Parathyroid adenoma (tissue), 2 donors: ENCODE measurements at regions not wholly inside any gene's neighbourhood (a gene's known extent, or its start where the extent isn't known, plus 50 kb on each side); places are given as distances from the start of the nearest gene placed in this dataset.

Experiments used
- H2AFZ ChIP-seq: fragments of 300-600 bp; sonication (generic); one replicate; pipeline ENCODE4 v1.7.0; 2017; ENCODE audit warnings: antibody characterized with exemption, mild to moderate bottlenecking
- H3K27ac ChIP-seq: fragments of 300-600 bp; sonication (generic); one replicate; pipeline ENCODE4 v1.7.0; 2017
- H3K27me3 ChIP-seq: fragments of 300-600 bp; sonication (generic); one replicate; pipeline ENCODE4 v1.7.0; 2017; ENCODE audit warnings: low read length; ENCODE audit not compliant: control insufficient read depth, insufficient read depth
- H3K36me3 ChIP-seq: fragments of 300-600 bp; sonication (generic); one replicate; pipeline ENCODE4 v1.7.0; 2017; ENCODE audit warnings: low read length; ENCODE audit not compliant: control insufficient read depth, insufficient read depth
- H3K4me1 ChIP-seq: fragments of 300-600 bp; sonication (generic); one replicate; pipeline ENCODE4 v1.7.0; 2017; ENCODE audit warnings: control low read depth
- H3K4me2 ChIP-seq: fragments of 300-600 bp; sonication (generic); one replicate; pipeline ENCODE4 v1.7.0; 2017; ENCODE audit warnings: low read length
- H3K4me3 ChIP-seq: fragments of 300-600 bp; sonication (generic); one replicate; pipeline ENCODE4 v1.7.0; 2017; ENCODE audit warnings: low read depth, low read length
- H3K79me2 ChIP-seq: fragments of 300-600 bp; sonication (generic); one replicate; pipeline ENCODE4 v1.7.0; 2017; ENCODE audit warnings: control low read depth
- H3K9ac ChIP-seq: fragments of 300-600 bp; sonication (generic); one replicate; pipeline ENCODE4 v1.7.0; 2017; ENCODE audit warnings: mild to moderate bottlenecking
- H3K9me3 ChIP-seq: fragments of 300-600 bp; sonication (generic); one replicate; pipeline ENCODE4 v1.7.0; 2017; ENCODE audit warnings: low read length; ENCODE audit not compliant: control insufficient read depth
- CTCF ChIP-seq: fragments of 300-600 bp; sonication (generic); IDR thresholded peaks from one replicate; pipeline ENCODE4 v1.7.0; 2017; ENCODE audit warnings: antibody characterized with exemption, mild to moderate bottlenecking
- donor health status: primary hyperparathyroidism.

- Histone ChIP-seq H3K9ac (no peak overlapping the region), H3K79me2 (no peaks in the 10 kb centered on the region), H3K4me3 (no peak overlapping the region), H3K36me3 (no peaks in the 10 kb centered on the region), H3K27me3 (no peaks in the 10 kb centered on the region), H3K4me1 (no peaks in the 10 kb centered on the region), H3K27ac (no peak overlapping the region), H2AFZ (no peak overlapping the region), H3K9me3 (no peaks in the 10 kb centered on the region), H3K4me2 (no peak overlapping the region)
- TF ChIP-seq CTCF: no peak
Measured at GRCh38 chr22:48902983-48903650, 924.6 kb downstream of the BRD1 start.

GRCh38 chr22:48902001-48902869, 925.4 kb downstream of the BRD1 start:
- no peaks in the 10 kb centered on the region for H3K4me1 ChIP-seq
- no peak overlapping the region for H3K9ac ChIP-seq
- no peak overlapping the region for H3K4me3 ChIP-seq
- H3K4me2 ChIP-seq: no peak overlapping the region
- no peaks in the 10 kb centered on the region for H3K27me3 ChIP-seq
- no peaks in the 10 kb centered on the region for H3K79me2 ChIP-seq
- H3K27ac ChIP-seq: no peak overlapping the region
- no peaks in the 10 kb centered on the region for H3K9me3 ChIP-seq
- H2AFZ ChIP-seq: no peak overlapping the region
- H3K36me3 ChIP-seq: no peaks in the 10 kb centered on the region
- no peak for TF ChIP-seq CTCF

GRCh38 chr22:48901324-48901723, 926.3 kb downstream of the BRD1 start:
- Histone ChIP-seq H3K36me3 (no peaks in the 10 kb centered on the region), H2AFZ (no peak overlapping the region), H3K9ac (no peak overlapping the region), H3K9me3 (no peaks in the 10 kb centered on the region), H3K27ac (no peak overlapping the region), H3K4me2 (no peak overlapping the region), H3K79me2 (no peaks in the 10 kb centered on the region), H3K4me1 (no peaks in the 10 kb centered on the region), H3K4me3 (no peak overlapping the region), H3K27me3 (no peaks in the 10 kb centered on the region)
- TF ChIP-seq CTCF: no peak

- Histone ChIP-seq H3K9ac (no peak overlapping the region), H3K36me3 (no peaks in the 10 kb centered on the region), H3K4me1 (no peaks in the 10 kb centered on the region), H2AFZ (no peak overlapping the region), H3K4me2 (no peak overlapping the region), H3K27me3 (no peaks in the 10 kb centered on the region), H3K9me3 (no peaks in the 10 kb centered on the region), H3K4me3 (no peak overlapping the region), H3K79me2 (no peaks in the 10 kb centered on the region), H3K27ac (no peak overlapping the region)
- TF ChIP-seq CTCF: no peak
Measured at GRCh38 chr22:48900626-48901025, 927.0 kb downstream of the BRD1 start.

- Histone ChIP-seq H3K27ac (no peak overlapping the region), H3K36me3 (no peaks in the 10 kb centered on the region), H3K27me3 (no peaks in the 10 kb centered on the region), H3K4me3 (no peak overlapping the region), H3K4me1 (no peaks in the 10 kb centered on the region), H2AFZ (no peak overlapping the region), H3K9me3 (no peaks in the 10 kb centered on the region), H3K79me2 (no peaks in the 10 kb centered on the region), H3K4me2 (no peak overlapping the region), H3K9ac (no peak overlapping the region)
- no peak for TF ChIP-seq CTCF
Measured at GRCh38 chr22:48900327-48900597, 927.4 kb downstream of the BRD1 start.
